GM23338 (cell line): ENCODE measurements at regions not wholly inside any gene's neighbourhood (a gene's known extent, or its start where the extent isn't known, plus 50 kb on each side); places are given as distances from the start of the nearest gene placed in this dataset.

Experiments
- CREB1 ChIP-seq: fragments of 250-450 bp; sonication (Bioruptor Pico); IDR thresholded peaks from 2 replicates; pipeline ENCODE4 v1.5.0; 2020; ENCODE audit warnings: low read depth, mild to moderate bottlenecking, moderate library complexity
- CTCF ChIP-seq, 2 experiments: fragments of 200-600 bp in 1 of 2; sonication (generic) in 1 of 2; conservative IDR thresholded peaks; 2 replicates each; pipeline versions ENCODE4 v1.5.1 to v1.6.1; 2016 to 2017; ENCODE audit warnings: antibody characterized with exemption in 2 of 2, low read depth in 2 of 2, mild to moderate bottlenecking in 2 of 2, moderate library complexity in 1 of 2
- POLR2AphosphoS5 ChIP-seq: IDR thresholded peaks from 2 replicates; pipeline ENCODE4 v1.6.1; 2016; ENCODE audit warnings: antibody characterized with exemption, low read depth

- no peak for TF ChIP-seq CTCF (conservative IDR thresholded peaks at IDR 0.05; ENCODE audit: low read depth in 2 of 2)
- no peak for TF ChIP-seq CREB1
- TF ChIP-seq POLR2AphosphoS5: no peak
Measured at GRCh38 chr5:143922718-143923117, 110.8 kb downstream of the HMHB1 start.
